Prostate gland (tissue), 2 donors: ENCODE measurements at regions not wholly inside any gene's neighbourhood (a gene's known extent, or its start where the extent isn't known, plus 50 kb on each side); places are given as distances from the start of the nearest gene placed in this dataset.

ENCODE experiments used
- DNase-seq: peaks from one replicate; pipeline ENCODE4 v3.0.0-alpha.2; 2019; ENCODE audit warnings: low spot score
- H3K27ac ChIP-seq, 2 donors: fragments of 200-600 bp; sonication (generic); 2 replicates each; pipeline ENCODE4 v1.5.1; 2017 to 2019
- H3K27me3 ChIP-seq: fragments of 200-600 bp; sonication (generic); replicated peaks from 2 replicates; pipeline ENCODE4 v1.5.1; 2019; ENCODE audit not compliant: insufficient read depth
- H3K36me3 ChIP-seq, 2 donors: fragments of 200-600 bp; sonication (generic); 1 replicate in 1 of 2; 2 replicates in 1 of 2; pipeline versions ENCODE4 v1.5.1 to v1.8.1; 2017 to 2019
- H3K4me1 ChIP-seq: fragments of 200-600 bp; sonication (generic); replicated peaks from 2 replicates; pipeline ENCODE4 v1.5.1; 2019
- H3K4me3 ChIP-seq, 2 donors: fragments of 200-600 bp; sonication (generic); 2 replicates each; pipeline ENCODE4 v1.5.1; 2017 to 2019
- H3K9me3 ChIP-seq: fragments of 200-600 bp; sonication (generic); 2 replicates; pipeline ENCODE4 v1.5.1; 2017
- POLR2A ChIP-seq: fragments of 450-650 bp; IDR thresholded peaks from one replicate; pipeline ENCODE4 v1.6.1; 2016; ENCODE audit warnings: antibody characterized with exemption, mild to moderate bottlenecking
- POLR2AphosphoS5 ChIP-seq: sonication (generic); formaldehyde crosslinking; IDR thresholded peaks from one replicate; pipeline ENCODE4 v1.6.1; 2017; ENCODE audit warnings: antibody characterized with exemption
- WGBS: methylation state at CpG from one replicate; pipeline ENCODE4 v1.1.5; 2018; 5-methylcytosine and 5-hydroxymethylcytosine counted together
- intact Hi-C: fragments of 100-400 bp; cut with DNase I; formaldehyde crosslinking; loops from one replicate; pipeline ENCODE4 v1.14.2; 2022
- TF ChIP-seq, protein P1 (sequence below), 4 experiments: fragments of 200-600 bp in 2 of 4; fragments of 450-650 bp in 2 of 4; sonication (generic) in 2 of 4; IDR thresholded peaks; 1 replicate in 3 of 4; 2 replicates in 1 of 4; pipeline ENCODE4 v1.5.1; 2016 to 2019; ENCODE audit warnings: antibody characterized with exemption in 4 of 4, mild to moderate bottlenecking in 2 of 4, moderate library complexity in 2 of 4

GRCh38 chr1:102282955-102283354 lies 286.2 kb upstream of the OLFM3 start:
- Histone ChIP-seq H3K4me3 (no peak overlapping the region), H3K27me3 (no peaks in the 10 kb centered on the region), H3K27ac (no peak overlapping the region), H3K36me3 (no peaks in the 10 kb centered on the region), H3K9me3 (no peaks in the 10 kb centered on the region), H3K4me1 (no peaks in the 10 kb centered on the region)
- TF ChIP-seq, protein P1, sequence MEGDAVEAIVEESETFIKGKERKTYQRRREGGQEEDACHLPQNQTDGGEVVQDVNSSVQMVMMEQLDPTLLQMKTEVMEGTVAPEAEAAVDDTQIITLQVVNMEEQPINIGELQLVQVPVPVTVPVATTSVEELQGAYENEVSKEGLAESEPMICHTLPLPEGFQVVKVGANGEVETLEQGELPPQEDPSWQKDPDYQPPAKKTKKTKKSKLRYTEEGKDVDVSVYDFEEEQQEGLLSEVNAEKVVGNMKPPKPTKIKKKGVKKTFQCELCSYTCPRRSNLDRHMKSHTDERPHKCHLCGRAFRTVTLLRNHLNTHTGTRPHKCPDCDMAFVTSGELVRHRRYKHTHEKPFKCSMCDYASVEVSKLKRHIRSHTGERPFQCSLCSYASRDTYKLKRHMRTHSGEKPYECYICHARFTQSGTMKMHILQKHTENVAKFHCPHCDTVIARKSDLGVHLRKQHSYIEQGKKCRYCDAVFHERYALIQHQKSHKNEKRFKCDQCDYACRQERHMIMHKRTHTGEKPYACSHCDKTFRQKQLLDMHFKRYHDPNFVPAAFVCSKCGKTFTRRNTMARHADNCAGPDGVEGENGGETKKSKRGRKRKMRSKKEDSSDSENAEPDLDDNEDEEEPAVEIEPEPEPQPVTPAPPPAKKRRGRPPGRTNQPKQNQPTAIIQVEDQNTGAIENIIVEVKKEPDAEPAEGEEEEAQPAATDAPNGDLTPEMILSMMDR (IDR thresholded peaks at IDR 0.05), result no peak
- no peak for TF ChIP-seq POLR2A
- no peak for TF ChIP-seq POLR2AphosphoS5
- WGBS, result 77% methylated on average over 1 of the region's 1 CpG
- intact Hi-C loops, result no loop called here
- DNase-seq, result no peak

DNA sequence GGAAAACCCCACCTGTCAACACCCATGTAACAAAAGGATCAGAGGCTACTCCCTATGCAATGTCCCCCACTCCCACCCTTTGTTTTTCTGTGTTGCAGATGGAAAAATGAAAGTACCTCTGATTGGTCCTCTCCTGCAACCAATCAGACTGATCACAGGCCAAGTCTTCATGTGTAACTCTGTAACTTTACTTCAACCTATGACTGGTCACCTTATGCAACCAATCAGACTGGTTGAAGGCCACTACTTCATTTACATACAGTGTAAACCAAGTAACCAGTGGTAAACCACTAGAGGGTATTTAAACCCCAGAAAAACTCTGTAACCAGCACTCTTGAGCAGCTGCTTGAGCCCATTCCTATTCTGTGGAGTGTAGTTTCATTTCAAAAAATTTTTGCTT lies 266.3 kb upstream of the OLFM3 start:
- Histone ChIP-seq H3K9me3 (no peaks in the 10 kb centered on the region), H3K36me3 (no peaks in the 10 kb centered on the region), H3K27me3 (no peaks in the 10 kb centered on the region), H3K27ac (no peak overlapping the region), H3K4me1 (no peaks in the 10 kb centered on the region), H3K4me3 (no peak overlapping the region)
- no peak for DNase-seq
- intact Hi-C loops, result no loop called here
- no peak for TF ChIP-seq POLR2A

DNA sequence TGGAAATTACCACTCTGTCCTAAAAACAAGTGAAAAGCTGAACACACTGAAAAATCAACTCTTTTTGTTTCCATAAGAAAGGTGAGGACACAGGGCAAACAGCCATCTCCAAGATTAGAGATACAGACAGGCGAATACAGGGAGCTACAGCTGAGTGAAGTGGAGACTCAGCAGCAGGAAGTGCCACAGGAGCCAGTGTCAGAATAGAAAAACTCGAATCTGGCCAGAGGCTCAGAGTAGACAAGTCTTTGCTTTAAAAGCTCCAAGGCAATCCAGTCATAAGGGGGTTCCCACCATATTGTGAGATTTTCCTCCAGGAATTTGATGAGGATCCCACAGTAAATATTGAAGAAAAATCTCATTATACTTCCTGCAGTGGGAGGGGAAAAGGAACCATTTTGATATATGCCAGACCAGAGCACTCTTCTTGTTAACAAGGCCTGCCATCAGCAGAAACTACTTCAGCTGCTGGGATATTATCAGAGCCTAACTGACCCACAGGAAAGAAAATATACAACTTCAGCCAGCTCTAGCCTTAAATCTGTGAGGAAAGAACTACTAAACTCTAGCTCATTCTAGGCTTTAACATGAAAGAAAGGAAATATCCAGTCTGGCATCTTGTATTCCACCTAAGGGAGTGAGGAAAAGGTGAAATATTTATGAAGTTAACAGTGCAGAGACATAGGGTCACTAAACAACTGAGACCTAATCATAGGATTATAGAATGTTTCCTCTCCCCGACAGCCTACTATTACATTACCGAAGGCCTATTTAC lies 256.2 kb upstream of the OLFM3 start:
- Histone ChIP-seq H3K9me3 (no peaks in the 10 kb centered on the region), H3K27ac (no peak overlapping the region), H3K27me3 (no peaks in the 10 kb centered on the region), H3K4me1 (no peaks in the 10 kb centered on the region), H3K36me3 (no peaks in the 10 kb centered on the region), H3K4me3 (no peak overlapping the region)
- TF ChIP-seq POLR2A (no peak), POLR2AphosphoS5 (no peak)
- TF ChIP-seq, protein P1 (IDR thresholded peaks at IDR 0.05), result no peak
- 76% methylated on average over 4 of the region's 4 CpGs for WGBS
- no peak for DNase-seq
- intact Hi-C loops, result no loop called here

GRCh38 chr1:102241431-102242338 lies 245.0 kb upstream of the OLFM3 start:
- DNase-seq, result no peak
- no peaks in the 10 kb centered on the region for H3K9me3 ChIP-seq
- 83% methylated on average over 4 of the region's 4 CpGs for WGBS
- no peak overlapping the region for H3K27ac ChIP-seq
- no peaks in the 10 kb centered on the region for H3K36me3 ChIP-seq
- TF ChIP-seq POLR2A (no peak), POLR2AphosphoS5 (no peak)
- TF ChIP-seq, protein P1 (IDR thresholded peaks at IDR 0.05), result no peak
- no peak overlapping the region for H3K4me3 ChIP-seq
- H3K27me3 ChIP-seq, result no peaks in the 10 kb centered on the region
- H3K4me1 ChIP-seq, result no peaks in the 10 kb centered on the region
- intact Hi-C loops, result no loop called here

DNA sequence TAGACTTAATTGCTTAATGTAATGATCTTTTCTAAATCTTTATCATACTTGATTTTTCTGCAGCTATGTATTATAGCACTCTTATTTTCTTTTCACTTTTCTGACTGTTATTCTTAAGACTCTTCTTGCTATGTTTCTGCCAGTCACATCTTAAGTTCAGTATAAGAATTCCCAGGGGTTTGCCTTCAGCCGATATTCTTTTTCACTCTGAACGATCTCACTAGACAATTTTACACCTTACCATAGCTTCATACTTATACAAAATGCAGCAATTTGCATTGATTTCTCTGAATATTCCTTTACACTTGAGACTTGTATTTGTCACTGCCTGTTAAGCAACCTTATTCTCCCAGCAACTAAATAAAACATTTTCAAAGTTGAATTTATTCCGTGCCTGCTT lies 242.5 kb upstream of the OLFM3 start:
- H3K4me1 ChIP-seq, result no peaks in the 10 kb centered on the region
- no peaks in the 10 kb centered on the region for H3K9me3 ChIP-seq
- no peaks in the 10 kb centered on the region for H3K36me3 ChIP-seq
- 71% methylated on average over 3 of the region's 3 CpGs for WGBS
- no peak for DNase-seq
- intact Hi-C loops, result no loop called here
- TF ChIP-seq POLR2A (no peak), POLR2AphosphoS5 (no peak)
- TF ChIP-seq, protein P1 (IDR thresholded peaks at IDR 0.05), result no peak
- no peaks in the 10 kb centered on the region for H3K27me3 ChIP-seq
- no peak overlapping the region for H3K27ac ChIP-seq
- H3K4me3 ChIP-seq, result no peak overlapping the region
